ENCODE measurements at regions not wholly inside any gene's neighbourhood (a gene's known extent, or its start where the extent isn't known, plus 50 kb on each side); places are given as distances from the start of the nearest gene placed in this dataset.

- Histone ChIP-seq H2BK15ac (ENCODE audit: low read depth, poor library complexity, severe bottlenecking) (no peak overlapping the region), H3K18ac (ENCODE audit: low read depth in 1 of 2, low read length in 2 of 2) (no peak overlapping the region), H3K4me3 (ENCODE audit: insufficient read depth in 1 of 2, low read depth in 1 of 2, low read length in 2 of 2) (no peak overlapping the region), H2AFZ (ENCODE audit: low read depth, low read length) (no peak overlapping the region), H2BK12ac (ENCODE audit: low read length in 2 of 2) (peak overlapping the region in 1 of 2 experiments; percentile 61), H3K36me3 (ENCODE audit: control insufficient read depth in 1 of 2, insufficient read depth in 2 of 2, low read depth in 1 of 2, low read length in 2 of 2) (no peaks in the 10 kb centered on the region), H3K14ac (ENCODE audit: low read length in 2 of 2) (no peak overlapping the region), H3K79me1 (replicated peaks; ENCODE audit: low read length, poor library complexity, severe bottlenecking) (no peaks in the 10 kb centered on the region), H3K9ac (ENCODE audit: low read length) (no peak overlapping the region), H4K8ac (ENCODE audit: low read length) (no peak overlapping the region), H2BK5ac (ENCODE audit: low read depth, low read length, poor library complexity, severe bottlenecking) (no peak overlapping the region), H3K23ac (ENCODE audit: low read length in 2 of 2) (no peak overlapping the region), H3K27ac (ENCODE audit: low read length, poor library complexity, severe bottlenecking) (no peak overlapping the region), H2BK120ac (ENCODE audit: low read depth, low read length) (no peak overlapping the region), H3K9me3 (ENCODE audit: control insufficient read depth, low read length) (peaks cover 7% of the 10 kb centered on the region), H2AK5ac (ENCODE audit: low read length, severe bottlenecking) (no peak overlapping the region), H4K91ac (ENCODE audit: low read length) (no peak overlapping the region), H3K4me1 (ENCODE audit: control insufficient read depth, insufficient read depth, low read depth, low read length) (no peaks in the 10 kb centered on the region), H3K4ac (ENCODE audit: low read depth in 1 of 2, low read length in 2 of 2) (no peak overlapping the region), H3K4me2 (ENCODE audit: low read length, poor library complexity, severe bottlenecking) (no peak overlapping the region), H3K27me3 (ENCODE audit: control insufficient read depth in 1 of 2, insufficient read depth in 1 of 2, low read length in 2 of 2) (no peaks in the 10 kb centered on the region)
- no peak for DNase-seq
- 100% methylated on average over 6 of the region's 11 CpGs for WGBS
These were observed 2394.2 kb upstream of the AGA start for GRCh38 chr4:179836179-179837075.

- WGBS: 56% methylated on average over 3 of the region's 3 CpGs
- Histone ChIP-seq H3K14ac (ENCODE audit: low read length in 2 of 2) (no peak overlapping the region), H3K79me1 (replicated peaks; ENCODE audit: low read length, poor library complexity, severe bottlenecking) (no peaks in the 10 kb centered on the region), H2AFZ (ENCODE audit: low read depth, low read length) (no peak overlapping the region), H3K36me3 (ENCODE audit: control insufficient read depth in 1 of 2, insufficient read depth in 2 of 2, low read depth in 1 of 2, low read length in 2 of 2) (no peaks in the 10 kb centered on the region), H3K4me2 (ENCODE audit: low read length, poor library complexity, severe bottlenecking) (no peak overlapping the region), H3K23ac (ENCODE audit: low read length in 2 of 2) (no peak overlapping the region), H2BK120ac (ENCODE audit: low read depth, low read length) (no peak overlapping the region), H4K8ac (ENCODE audit: low read length) (no peak overlapping the region), H3K27me3 (ENCODE audit: control insufficient read depth in 1 of 2, insufficient read depth in 1 of 2, low read length in 2 of 2) (no peaks in the 10 kb centered on the region), H2BK12ac (ENCODE audit: low read length in 2 of 2) (no peak overlapping the region), H3K18ac (ENCODE audit: low read depth in 1 of 2, low read length in 2 of 2) (no peak overlapping the region), H4K91ac (ENCODE audit: low read length) (no peak overlapping the region), H3K27ac (ENCODE audit: low read length, poor library complexity, severe bottlenecking) (no peak overlapping the region), H3K4me1 (ENCODE audit: control insufficient read depth, insufficient read depth, low read depth, low read length) (no peaks in the 10 kb centered on the region), H2AK5ac (ENCODE audit: low read length, severe bottlenecking) (no peak overlapping the region), H2BK5ac (ENCODE audit: low read depth, low read length, poor library complexity, severe bottlenecking) (no peak overlapping the region), H3K9ac (ENCODE audit: low read length) (no peak overlapping the region), H3K4ac (ENCODE audit: low read depth in 1 of 2, low read length in 2 of 2) (no peak overlapping the region), H3K9me3 (ENCODE audit: control insufficient read depth, low read length) (peaks cover 3% of the 10 kb centered on the region), H2BK15ac (ENCODE audit: low read depth, poor library complexity, severe bottlenecking) (no peak overlapping the region), H3K4me3 (ENCODE audit: insufficient read depth in 1 of 2, low read depth in 1 of 2, low read length in 2 of 2) (no peak overlapping the region)
- DNase-seq: no peak
These were observed 2399.8 kb upstream of the TENM3 start for GRCh38 chr4:179843370-179843769.

- H2BK5ac ChIP-seq (ENCODE audit: low read depth, low read length, poor library complexity, severe bottlenecking): no peak overlapping the region
- H4K91ac ChIP-seq (ENCODE audit: low read length): no peak overlapping the region
- H2AK5ac ChIP-seq (ENCODE audit: low read length, severe bottlenecking): no peak overlapping the region
- peaks cover 5% of the 10 kb centered on the region for H3K9me3 ChIP-seq (ENCODE audit: control insufficient read depth, low read length)
- H3K4me1 ChIP-seq (ENCODE audit: control insufficient read depth, insufficient read depth, low read depth, low read length): no peaks in the 10 kb centered on the region
- H2BK15ac ChIP-seq (ENCODE audit: low read depth, poor library complexity, severe bottlenecking): no peak overlapping the region
- no peak overlapping the region for H2BK12ac ChIP-seq (ENCODE audit: low read length in 2 of 2)
- no peak overlapping the region for H3K18ac ChIP-seq (ENCODE audit: low read depth in 1 of 2, low read length in 2 of 2)
- 92% methylated on average over 2 of the region's 3 CpGs for WGBS
- H3K79me1 ChIP-seq (replicated peaks; ENCODE audit: low read length, poor library complexity, severe bottlenecking): no peaks in the 10 kb centered on the region
- no peak overlapping the region for H3K27ac ChIP-seq (ENCODE audit: low read length, poor library complexity, severe bottlenecking)
- H3K4me3 ChIP-seq (ENCODE audit: insufficient read depth in 1 of 2, low read depth in 1 of 2, low read length in 2 of 2): no peak overlapping the region
- H3K27me3 ChIP-seq (ENCODE audit: control insufficient read depth in 1 of 2, insufficient read depth in 1 of 2, low read length in 2 of 2): no peaks in the 10 kb centered on the region
- H3K14ac ChIP-seq (ENCODE audit: low read length in 2 of 2): no peak overlapping the region
- H3K4ac ChIP-seq (ENCODE audit: low read depth in 1 of 2, low read length in 2 of 2): no peak overlapping the region
- H3K9ac ChIP-seq (ENCODE audit: low read length): no peak overlapping the region
- no peak overlapping the region for H4K8ac ChIP-seq (ENCODE audit: low read length)
- no peak overlapping the region for H3K4me2 ChIP-seq (ENCODE audit: low read length, poor library complexity, severe bottlenecking)
- H3K23ac ChIP-seq (ENCODE audit: low read length in 2 of 2): no peak overlapping the region
- no peaks in the 10 kb centered on the region for H3K36me3 ChIP-seq (ENCODE audit: control insufficient read depth in 1 of 2, insufficient read depth in 2 of 2, low read depth in 1 of 2, low read length in 2 of 2)
- DNase-seq: no peak
- H2BK120ac ChIP-seq (ENCODE audit: low read depth, low read length): no peak overlapping the region
- no peak overlapping the region for H2AFZ ChIP-seq (ENCODE audit: low read depth, low read length)
These were observed 2387.7 kb upstream of the TENM3 start for GRCh38 chr4:179855469-179855868.

- H3K9me3 ChIP-seq (ENCODE audit: control insufficient read depth, low read length): peaks cover 5% of the 10 kb centered on the region
- H3K4me3 ChIP-seq (ENCODE audit: insufficient read depth in 1 of 2, low read depth in 1 of 2, low read length in 2 of 2): no peak overlapping the region
- no peak overlapping the region for H2BK5ac ChIP-seq (ENCODE audit: low read depth, low read length, poor library complexity, severe bottlenecking)
- H3K4me1 ChIP-seq (ENCODE audit: control insufficient read depth, insufficient read depth, low read depth, low read length): no peaks in the 10 kb centered on the region
- H3K27ac ChIP-seq (ENCODE audit: low read length, poor library complexity, severe bottlenecking): no peak overlapping the region
- H3K27me3 ChIP-seq (ENCODE audit: control insufficient read depth in 1 of 2, insufficient read depth in 1 of 2, low read length in 2 of 2): no peaks in the 10 kb centered on the region
- H3K18ac ChIP-seq (ENCODE audit: low read depth in 1 of 2, low read length in 2 of 2): no peak overlapping the region
- H2BK12ac ChIP-seq (ENCODE audit: low read length in 2 of 2): no peak overlapping the region
- H3K79me1 ChIP-seq (replicated peaks; ENCODE audit: low read length, poor library complexity, severe bottlenecking): no peaks in the 10 kb centered on the region
- H3K23ac ChIP-seq (ENCODE audit: low read length in 2 of 2): no peak overlapping the region
- no peak overlapping the region for H3K14ac ChIP-seq (ENCODE audit: low read length in 2 of 2)
- H2BK120ac ChIP-seq (ENCODE audit: low read depth, low read length): no peak overlapping the region
- DNase-seq: no peak
- WGBS: 91% methylated on average over 4 of the region's 4 CpGs
- no peak overlapping the region for H3K9ac ChIP-seq (ENCODE audit: low read length)
- H2BK15ac ChIP-seq (ENCODE audit: low read depth, poor library complexity, severe bottlenecking): no peak overlapping the region
- no peak overlapping the region for H3K4me2 ChIP-seq (ENCODE audit: low read length, poor library complexity, severe bottlenecking)
- H2AFZ ChIP-seq (ENCODE audit: low read depth, low read length): no peak overlapping the region
- no peak overlapping the region for H2AK5ac ChIP-seq (ENCODE audit: low read length, severe bottlenecking)
- H4K8ac ChIP-seq (ENCODE audit: low read length): no peak overlapping the region
- H3K4ac ChIP-seq (ENCODE audit: low read depth in 1 of 2, low read length in 2 of 2): no peak overlapping the region
- H4K91ac ChIP-seq (ENCODE audit: low read length): no peak overlapping the region
- H3K36me3 ChIP-seq (ENCODE audit: control insufficient read depth in 1 of 2, insufficient read depth in 2 of 2, low read depth in 1 of 2, low read length in 2 of 2): no peaks in the 10 kb centered on the region
These were observed 2385.0 kb upstream of the TENM3 start for GRCh38 chr4:179858221-179858620.

All from mesenchymal stem cell (in vitro differentiated cells and primary cell).